ENCODE measurements at regions not wholly inside any gene's neighbourhood (a gene's known extent, or its start where the extent isn't known, plus 50 kb on each side); places are given as distances from the start of the nearest gene placed in this dataset.
A peak's percentile ranks its signal among the peaks of the same experiment; 100 is the strongest.

GRCh38 chr11:13896981-13897353 lies 65.6 kb upstream of the SPON1 start:
- no peak for TF ChIP-seq CTCF (IDR thresholded peaks at IDR 0.05)
- TF ChIP-seq POLR2A (IDR thresholded peaks at IDR 0.05), result no peak

DNA sequence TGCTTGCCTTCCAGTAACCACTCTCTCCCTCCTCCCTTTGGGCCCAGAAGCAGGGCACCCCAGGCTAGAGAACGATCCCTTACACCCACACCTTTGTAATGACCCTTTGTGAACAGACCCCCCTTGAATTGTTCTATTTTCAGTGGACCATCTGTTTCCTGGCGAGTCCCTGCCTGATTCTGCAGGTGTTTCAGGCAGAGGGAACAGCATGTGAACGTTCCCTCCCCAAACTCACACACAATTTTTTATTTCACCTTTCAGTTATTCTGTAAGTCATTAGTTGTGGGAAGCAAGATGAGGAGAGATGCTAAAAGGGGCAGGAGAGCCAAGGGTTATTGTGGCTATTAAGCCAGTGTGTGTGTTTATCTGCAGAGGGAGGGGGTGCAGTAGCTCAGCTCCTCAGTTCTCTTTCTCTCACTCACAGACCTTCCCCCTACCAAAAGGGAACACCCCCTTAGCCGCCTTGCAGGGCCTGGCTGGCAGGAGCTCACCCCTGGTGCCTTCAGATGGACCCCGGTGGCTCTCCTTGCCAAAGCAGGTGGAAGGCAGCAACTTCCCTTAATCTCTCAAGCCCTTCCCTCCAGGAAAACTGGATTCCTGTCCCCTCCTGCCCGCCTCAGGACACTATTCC lies 64.8 kb upstream of the SPON1 start:
- Histone ChIP-seq H3K4me3 (no peak overlapping the region), H3K4me1 (no peaks in the 10 kb centered on the region), H3K27me3 (no peaks in the 10 kb centered on the region), H3K9me3 (no peaks in the 10 kb centered on the region), H3K27ac (no peak overlapping the region), H3K36me3 (no peaks in the 10 kb centered on the region)
- intact Hi-C loops (cut with DNase I; ENCODE audit: low total_unique reads), result no loop called here
- no peak for TF ChIP-seq CTCF (IDR thresholded peaks at IDR 0.05)
- no peak for TF ChIP-seq POLR2A (IDR thresholded peaks at IDR 0.05)
- no peak for DNase-seq

More at GRCh38 chr11:13896981-13897353, 65.6 kb upstream of the SPON1 start:
- Histone ChIP-seq H3K4me3 (no peak overlapping the region), H3K27ac (no peak overlapping the region), H3K27me3 (no peaks in the 10 kb centered on the region), H3K4me1 (no peaks in the 10 kb centered on the region), H3K9me3 (no peaks in the 10 kb centered on the region), H3K36me3 (no peaks in the 10 kb centered on the region)
- intact Hi-C loops (cut with DNase I; ENCODE audit: low total_unique reads), result no loop called here
- DNase-seq, result no peak

GRCh38 chr11:13899603-13900002 lies 62.9 kb upstream of the SPON1 start:
- no peak for DNase-seq
- H3K4me1 ChIP-seq, result no peaks in the 10 kb centered on the region
- no peak overlapping the region for H3K4me3 ChIP-seq
- H3K27ac ChIP-seq, result no peak overlapping the region
- H3K36me3 ChIP-seq, result no peaks in the 10 kb centered on the region
- H3K9me3 ChIP-seq, result no peaks in the 10 kb centered on the region
- H3K27me3 ChIP-seq, result no peaks in the 10 kb centered on the region
- intact Hi-C loops (cut with DNase I; ENCODE audit: low total_unique reads), result no loop called here
- TF ChIP-seq POLR2A (IDR thresholded peaks at IDR 0.05) (no peak), CTCF (IDR thresholded peaks at IDR 0.05) (no peak)

DNA sequence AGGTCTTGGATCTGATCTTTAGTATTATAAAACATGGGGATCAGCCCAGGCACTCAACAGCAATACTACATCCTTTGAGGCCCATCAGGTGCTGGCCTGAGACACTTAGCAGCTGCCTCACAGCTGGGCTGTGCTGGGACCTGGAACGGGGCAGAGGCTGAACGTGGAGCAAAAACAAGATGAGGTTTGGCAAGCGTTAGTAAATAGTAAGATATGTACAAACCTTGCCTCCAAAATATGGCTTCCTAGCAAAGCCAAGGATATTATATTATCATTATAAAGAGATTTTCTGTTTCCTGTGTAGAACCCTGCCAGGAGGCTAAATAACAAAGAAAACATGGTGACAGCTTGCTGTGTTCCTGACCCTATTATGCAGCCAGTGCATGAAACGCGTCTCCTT lies 60.0 kb upstream of the SPON1 start:
- no peaks in the 10 kb centered on the region for H3K9me3 ChIP-seq
- H3K27ac ChIP-seq, result no peak overlapping the region
- H3K4me3 ChIP-seq, result no peak overlapping the region
- H3K4me1 ChIP-seq, result no peaks in the 10 kb centered on the region
- TF ChIP-seq POLR2A (IDR thresholded peaks at IDR 0.05), result no peak
- no peaks in the 10 kb centered on the region for H3K27me3 ChIP-seq
- intact Hi-C loops (cut with DNase I; ENCODE audit: low total_unique reads), result no loop called here
- DNase-seq, result peak in 1 of 2 donors; percentile 16
- no peaks in the 10 kb centered on the region for H3K36me3 ChIP-seq

GRCh38 chr11:13905137-13905781 lies 57.3 kb upstream of the SPON1 start:
- intact Hi-C loops (cut with DNase I; ENCODE audit: low total_unique reads), result no loop called here
- no peaks in the 10 kb centered on the region for H3K36me3 ChIP-seq
- H3K4me3 ChIP-seq, result no peak overlapping the region
- H3K27ac ChIP-seq, result no peak overlapping the region
- no peaks in the 10 kb centered on the region for H3K4me1 ChIP-seq
- no peak for DNase-seq
- TF ChIP-seq POLR2A (IDR thresholded peaks at IDR 0.05) (no peak), CTCF (IDR thresholded peaks at IDR 0.05) (no peak)
- no peaks in the 10 kb centered on the region for H3K9me3 ChIP-seq
- H3K27me3 ChIP-seq, result no peaks in the 10 kb centered on the region

Measured in uterus (tissue), 3 donors.